SK-N-SH treated with all-trans-retinoic acid at 6 μM for 48 hours (cell line): ENCODE measurements at regions not wholly inside any gene's neighbourhood (a gene's known extent, or its start where the extent isn't known, plus 50 kb on each side); places are given as distances from the start of the nearest gene placed in this dataset.

Experiments used
- ARNTL ChIP-seq: fragments of 450-650 bp; formaldehyde crosslinking; IDR thresholded peaks from 2 replicates; pipeline ENCODE4 v1.5.0; 2020; ENCODE audit warnings: low read depth, mild to moderate bottlenecking, moderate library complexity, borderline replicate concordance
- CSDC2 ChIP-seq: fragments of 250-450 bp; sonication (Bioruptor Pico); IDR thresholded peaks from 2 replicates; pipeline ENCODE4 v1.5.0; 2020; ENCODE audit warnings: mild to moderate bottlenecking, moderate library complexity
- ESRRG ChIP-seq: fragments of 250-450 bp; sonication (Bioruptor Pico); IDR thresholded peaks from 2 replicates; pipeline ENCODE4 v1.6.1; 2021; ENCODE audit warnings: mild to moderate bottlenecking
- ISL1 ChIP-seq: fragments of 250-450 bp; sonication (Bioruptor Pico); IDR thresholded peaks from 2 replicates; pipeline ENCODE4 v2.1.2; 2022; ENCODE audit warnings: mild to moderate bottlenecking, moderate library complexity
- POU6F1 ChIP-seq: fragments of 250-450 bp; sonication (Bioruptor Pico); IDR thresholded peaks from 2 replicates; pipeline ENCODE4 v1.8.0; 2021; ENCODE audit warnings: low read depth, mild to moderate bottlenecking, moderate library complexity, borderline replicate concordance
- ZFP3 ChIP-seq: fragments of 250-450 bp; sonication (Bioruptor Pico); IDR thresholded peaks from 2 replicates; pipeline ENCODE4 v1.5.0; 2020; ENCODE audit warnings: mild to moderate bottlenecking, moderate library complexity
- ZFP30 ChIP-seq: fragments of 450-650 bp; formaldehyde crosslinking; IDR thresholded peaks from 2 replicates; pipeline ENCODE4 v1.5.0; 2022; ENCODE audit warnings: mild to moderate bottlenecking, moderate library complexity
- TF ChIP-seq, protein P1 (sequence below): fragments of 250-450 bp; sonication (Bioruptor Pico); IDR thresholded peaks from 2 replicates; pipeline ENCODE4 v1.5.1; 2021; ENCODE audit warnings: mild to moderate bottlenecking, moderate library complexity
- TF ChIP-seq, protein P2 (sequence below): fragments of 250-450 bp; sonication (Bioruptor Pico); IDR thresholded peaks from 2 replicates; pipeline ENCODE4 v1.5.1; 2020; ENCODE audit warnings: low read depth, mild to moderate bottlenecking, moderate library complexity
- TF ChIP-seq, protein P3 (sequence below): fragments of 250-450 bp; sonication (Bioruptor Pico); IDR thresholded peaks from 2 replicates; pipeline ENCODE4 v1.8.0; 2020; ENCODE audit warnings: mild to moderate bottlenecking, moderate library complexity, borderline replicate concordance

- TF ChIP-seq, protein P1, sequence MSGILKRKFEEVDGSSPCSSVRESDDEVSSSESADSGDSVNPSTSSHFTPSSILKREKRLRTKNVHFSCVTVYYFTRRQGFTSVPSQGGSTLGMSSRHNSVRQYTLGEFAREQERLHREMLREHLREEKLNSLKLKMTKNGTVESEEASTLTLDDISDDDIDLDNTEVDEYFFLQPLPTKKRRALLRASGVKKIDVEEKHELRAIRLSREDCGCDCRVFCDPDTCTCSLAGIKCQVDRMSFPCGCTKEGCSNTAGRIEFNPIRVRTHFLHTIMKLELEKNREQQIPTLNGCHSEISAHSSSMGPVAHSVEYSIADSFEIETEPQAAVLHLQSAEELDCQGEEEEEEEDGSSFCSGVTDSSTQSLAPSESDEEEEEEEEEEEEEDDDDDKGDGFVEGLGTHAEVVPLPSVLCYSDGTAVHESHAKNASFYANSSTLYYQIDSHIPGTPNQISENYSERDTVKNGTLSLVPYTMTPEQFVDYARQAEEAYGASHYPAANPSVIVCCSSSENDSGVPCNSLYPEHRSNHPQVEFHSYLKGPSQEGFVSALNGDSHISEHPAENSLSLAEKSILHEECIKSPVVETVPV (CRISPR knock-in tag) = no peak
- no peak for TF ChIP-seq ZFP30
- TF ChIP-seq, protein P2, sequence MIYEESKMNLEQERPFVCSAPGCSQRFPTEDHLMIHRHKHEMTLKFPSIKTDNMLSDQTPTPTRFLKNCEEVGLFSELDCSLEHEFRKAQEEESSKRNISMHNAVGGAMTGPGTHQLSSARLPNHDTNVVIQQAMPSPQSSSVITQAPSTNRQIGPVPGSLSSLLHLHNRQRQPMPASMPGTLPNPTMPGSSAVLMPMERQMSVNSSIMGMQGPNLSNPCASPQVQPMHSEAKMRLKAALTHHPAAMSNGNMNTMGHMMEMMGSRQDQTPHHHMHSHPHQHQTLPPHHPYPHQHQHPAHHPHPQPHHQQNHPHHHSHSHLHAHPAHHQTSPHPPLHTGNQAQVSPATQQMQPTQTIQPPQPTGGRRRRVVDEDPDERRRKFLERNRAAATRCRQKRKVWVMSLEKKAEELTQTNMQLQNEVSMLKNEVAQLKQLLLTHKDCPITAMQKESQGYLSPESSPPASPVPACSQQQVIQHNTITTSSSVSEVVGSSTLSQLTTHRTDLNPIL (CRISPR knock-in tag) = no peak
- no peak for TF ChIP-seq ARNTL
- TF ChIP-seq CSDC2 (CRISPR knock-in tag) = no peak
- TF ChIP-seq ISL1 (CRISPR knock-in tag) = no peak
- TF ChIP-seq, protein P3, sequence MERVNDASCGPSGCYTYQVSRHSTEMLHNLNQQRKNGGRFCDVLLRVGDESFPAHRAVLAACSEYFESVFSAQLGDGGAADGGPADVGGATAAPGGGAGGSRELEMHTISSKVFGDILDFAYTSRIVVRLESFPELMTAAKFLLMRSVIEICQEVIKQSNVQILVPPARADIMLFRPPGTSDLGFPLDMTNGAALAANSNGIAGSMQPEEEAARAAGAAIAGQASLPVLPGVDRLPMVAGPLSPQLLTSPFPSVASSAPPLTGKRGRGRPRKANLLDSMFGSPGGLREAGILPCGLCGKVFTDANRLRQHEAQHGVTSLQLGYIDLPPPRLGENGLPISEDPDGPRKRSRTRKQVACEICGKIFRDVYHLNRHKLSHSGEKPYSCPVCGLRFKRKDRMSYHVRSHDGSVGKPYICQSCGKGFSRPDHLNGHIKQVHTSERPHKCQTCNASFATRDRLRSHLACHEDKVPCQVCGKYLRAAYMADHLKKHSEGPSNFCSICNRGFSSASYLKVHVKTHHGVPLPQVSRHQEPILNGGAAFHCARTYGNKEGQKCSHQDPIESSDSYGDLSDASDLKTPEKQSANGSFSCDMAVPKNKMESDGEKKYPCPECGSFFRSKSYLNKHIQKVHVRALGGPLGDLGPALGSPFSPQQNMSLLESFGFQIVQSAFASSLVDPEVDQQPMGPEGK = no peak
- TF ChIP-seq ZFP3 (CRISPR knock-in tag) = no peak
- no peak for TF ChIP-seq ESRRG (CRISPR knock-in tag)
- no peak for TF ChIP-seq POU6F1 (CRISPR knock-in tag)
These were observed 183.2 kb upstream of the RAB6C start for GRCh38 chr2:129796225-129796624.
